ENCODE measurements at regions not wholly inside any gene's neighbourhood (a gene's known extent, or its start where the extent isn't known, plus 50 kb on each side); places are given as distances from the start of the nearest gene placed in this dataset.

GRCh38 chr4:41390661-41391060, 133.9 kb downstream of the UCHL1 start:
- no peak overlapping the region for H2AK5ac ChIP-seq (ENCODE audit: insufficient read length, low read length)
- H2BK20ac ChIP-seq (ENCODE audit: low read depth, low read length, poor library complexity, severe bottlenecking) = no peak overlapping the region
- H2BK120ac ChIP-seq (ENCODE audit: low read depth, low read length, poor library complexity, severe bottlenecking) = no peak overlapping the region
- no peak overlapping the region for H3K4ac ChIP-seq (ENCODE audit: low read depth, low read length)
- DNase-seq = no peak
- H3K79me1 ChIP-seq (ENCODE audit: insufficient read depth, low read depth, low read length, poor library complexity, severe bottlenecking) = no peaks in the 10 kb centered on the region
- H3K27me3 ChIP-seq (ENCODE audit: insufficient read depth, low read length) = no peaks in the 10 kb centered on the region
- no peaks in the 10 kb centered on the region for H3K36me3 Mint-ChIP-seq (ENCODE audit: insufficient read depth in 1 of 3, low read depth in 3 of 3)
- no peaks in the 10 kb centered on the region for H3K23me2 ChIP-seq (ENCODE audit: insufficient read length, low read depth, low read length, poor library complexity, severe bottlenecking)
- no peak overlapping the region for H3K9ac ChIP-seq (ENCODE audit: extremely low read depth, insufficient read length, low read length)
- no peak overlapping the region for H2AFZ ChIP-seq (ENCODE audit: low read length)
- no peak overlapping the region for H4K91ac ChIP-seq (ENCODE audit: insufficient read length, low read depth, low read length)
- H4K8ac ChIP-seq (replicated peaks; ENCODE audit: insufficient read length, low read depth, low read length) = no peak overlapping the region
- no peaks in the 10 kb centered on the region for H3K4me1 ChIP-seq (ENCODE audit: insufficient read depth, low read length)
- H3K9me3 Mint-ChIP-seq = no peaks in the 10 kb centered on the region
- no peak overlapping the region for H3T11ph ChIP-seq (ENCODE audit: low read length)
- no CpG with 5 or more reads among the region's 2 CpGs for WGBS (ENCODE audit: extremely low coverage, insufficient read length, low lambda C conversion rate)
- no peak overlapping the region for H3K4me2 ChIP-seq (ENCODE audit: insufficient read depth, insufficient read length, low read length)
- no peak overlapping the region for H3K4me3 Mint-ChIP-seq
- H2BK12ac ChIP-seq (ENCODE audit: insufficient read length, low read depth, low read length) = no peak overlapping the region
- H4K20me1 ChIP-seq (ENCODE audit: control insufficient read depth, insufficient read depth, insufficient read length) = no peaks in the 10 kb centered on the region
- H3K27ac ChIP-seq (ENCODE audit: insufficient read length, low read depth, low read length) = no peak overlapping the region
- no peak overlapping the region for H3K23ac ChIP-seq (ENCODE audit: insufficient read length, low read depth, low read length)
- no peaks in the 10 kb centered on the region for H3K79me2 ChIP-seq (ENCODE audit: insufficient read depth, low read length)
- H3K27me3 Mint-ChIP-seq (ENCODE audit: low read depth) = peaks cover 3% of the 10 kb centered on the region
- peaks cover 4 to 14% of the 10 kb centered on the region in 2 experiments for H3K4me1 Mint-ChIP-seq
- no peak overlapping the region for H3K14ac ChIP-seq (ENCODE audit: insufficient read depth, low read length)
- H2BK5ac ChIP-seq (ENCODE audit: insufficient read length, low read length) = no peak overlapping the region
- no peak overlapping the region for H3K56ac ChIP-seq (ENCODE audit: insufficient read length, low read depth, low read length)
- no peak overlapping the region for H4K5ac ChIP-seq (ENCODE audit: insufficient read length, low read depth, low read length)
- no peak overlapping the region for H2BK15ac ChIP-seq (ENCODE audit: low read depth, low read length)
- no peak overlapping the region for H3K18ac ChIP-seq (ENCODE audit: insufficient read length, low read depth, low read length)
- no peaks in the 10 kb centered on the region for H3K9me3 ChIP-seq (ENCODE audit: control insufficient read depth, low read depth, low read length)
- TF ChIP-seq, protein P1, sequence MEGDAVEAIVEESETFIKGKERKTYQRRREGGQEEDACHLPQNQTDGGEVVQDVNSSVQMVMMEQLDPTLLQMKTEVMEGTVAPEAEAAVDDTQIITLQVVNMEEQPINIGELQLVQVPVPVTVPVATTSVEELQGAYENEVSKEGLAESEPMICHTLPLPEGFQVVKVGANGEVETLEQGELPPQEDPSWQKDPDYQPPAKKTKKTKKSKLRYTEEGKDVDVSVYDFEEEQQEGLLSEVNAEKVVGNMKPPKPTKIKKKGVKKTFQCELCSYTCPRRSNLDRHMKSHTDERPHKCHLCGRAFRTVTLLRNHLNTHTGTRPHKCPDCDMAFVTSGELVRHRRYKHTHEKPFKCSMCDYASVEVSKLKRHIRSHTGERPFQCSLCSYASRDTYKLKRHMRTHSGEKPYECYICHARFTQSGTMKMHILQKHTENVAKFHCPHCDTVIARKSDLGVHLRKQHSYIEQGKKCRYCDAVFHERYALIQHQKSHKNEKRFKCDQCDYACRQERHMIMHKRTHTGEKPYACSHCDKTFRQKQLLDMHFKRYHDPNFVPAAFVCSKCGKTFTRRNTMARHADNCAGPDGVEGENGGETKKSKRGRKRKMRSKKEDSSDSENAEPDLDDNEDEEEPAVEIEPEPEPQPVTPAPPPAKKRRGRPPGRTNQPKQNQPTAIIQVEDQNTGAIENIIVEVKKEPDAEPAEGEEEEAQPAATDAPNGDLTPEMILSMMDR (conservative IDR thresholded peaks at IDR 0.05) = no peak
- H3K27ac Mint-ChIP-seq = no peak overlapping the region
